Mesenchymal stem cell (in vitro differentiated cells and primary cell): ENCODE measurements at regions not wholly inside any gene's neighbourhood (a gene's known extent, or its start where the extent isn't known, plus 50 kb on each side); places are given as distances from the start of the nearest gene placed in this dataset.

Experiments used
- DNase-seq: peaks from one replicate; pipeline ENCODE4 v3.0.0-alpha.2; 2013
- H2AFZ ChIP-seq: one replicate; pipeline ENCODE4 v1.6.1; 2013; ENCODE audit warnings: low read depth, mild to moderate bottlenecking, control low read depth, inconsistent platforms, low read length, moderate library complexity
- H2AK5ac ChIP-seq: 2 replicates; pipeline ENCODE4 v1.6.1; 2013; ENCODE audit warnings: low read length, moderate library complexity, mild to moderate bottlenecking, inconsistent platforms; ENCODE audit not compliant: severe bottlenecking
- H2BK120ac ChIP-seq: one replicate; pipeline ENCODE4 v1.6.1; 2013; ENCODE audit warnings: low read depth, mild to moderate bottlenecking, inconsistent platforms, low read length, moderate library complexity
- H2BK12ac ChIP-seq, 2 experiments: one replicate each; pipeline ENCODE4 v1.6.1; 2013; ENCODE audit warnings: inconsistent platforms in 2 of 2, low read length in 2 of 2, mild to moderate bottlenecking in 2 of 2, moderate library complexity in 2 of 2, control low read depth in 1 of 2
- H2BK15ac ChIP-seq: one replicate; pipeline ENCODE4 v1.6.1; 2013; ENCODE audit warnings: mild to moderate bottlenecking, low read depth, inconsistent platforms; ENCODE audit not compliant: poor library complexity, severe bottlenecking
- H2BK5ac ChIP-seq: 2 replicates; pipeline ENCODE4 v1.6.1; 2013; ENCODE audit warnings: low read depth, mild to moderate bottlenecking, low read length, control low read depth, inconsistent platforms; ENCODE audit not compliant: poor library complexity, severe bottlenecking
- H3K14ac ChIP-seq, 2 experiments: one replicate each; pipeline ENCODE4 v1.6.1; 2013; ENCODE audit warnings: inconsistent platforms in 2 of 2, low read length in 2 of 2, control low read depth in 1 of 2, mild to moderate bottlenecking in 1 of 2, moderate library complexity in 1 of 2
- H3K18ac ChIP-seq, 2 experiments: one replicate each; pipeline ENCODE4 v1.6.1; 2013; ENCODE audit warnings: inconsistent platforms in 2 of 2, low read length in 2 of 2, control low read depth in 1 of 2, low read depth in 1 of 2, mild to moderate bottlenecking in 1 of 2
- H3K23ac ChIP-seq, 2 experiments: one replicate each; pipeline ENCODE4 v1.6.1; 2013; ENCODE audit warnings: inconsistent platforms in 2 of 2, low read length in 2 of 2, mild to moderate bottlenecking in 2 of 2, moderate library complexity in 2 of 2, control low read depth in 1 of 2
- H3K27ac ChIP-seq: 2 replicates; pipeline ENCODE4 v1.5.1; 2013; ENCODE audit warnings: mild to moderate bottlenecking, moderate library complexity, low read length, control low read depth, inconsistent platforms; ENCODE audit not compliant: poor library complexity, severe bottlenecking
- H3K27me3 ChIP-seq, 2 experiments: 2 replicates each; pipeline versions ENCODE4 v1.6.1 to v1.7.0; 2013; ENCODE audit warnings: low read length in 2 of 2, mild to moderate bottlenecking in 2 of 2, moderate library complexity in 2 of 2, control low read depth in 1 of 2, inconsistent platforms in 1 of 2; ENCODE audit not compliant: control insufficient read depth in 1 of 2, insufficient read depth in 1 of 2
- H3K36me3 ChIP-seq, 2 experiments: 2 replicates each; pipeline versions ENCODE4 v1.6.1 to v1.7.0; 2013; ENCODE audit warnings: low read length in 2 of 2, control low read depth in 1 of 2, inconsistent platforms in 1 of 2, low read depth in 1 of 2, mild to moderate bottlenecking in 1 of 2; ENCODE audit not compliant: insufficient read depth in 2 of 2, control insufficient read depth in 1 of 2
- H3K4ac ChIP-seq, 2 experiments: one replicate each; pipeline ENCODE4 v1.6.1; 2013; ENCODE audit warnings: inconsistent platforms in 2 of 2, low read length in 2 of 2, mild to moderate bottlenecking in 2 of 2, moderate library complexity in 2 of 2, control low read depth in 1 of 2, low read depth in 1 of 2
- H3K4me1 ChIP-seq: 2 replicates; pipeline ENCODE4 v1.6.1; 2013; ENCODE audit warnings: low read depth, low read length, control low read depth; ENCODE audit not compliant: control insufficient read depth, insufficient read depth
- H3K4me2 ChIP-seq: 2 replicates; pipeline ENCODE4 v1.6.1; 2013; ENCODE audit warnings: low read length, mild to moderate bottlenecking, inconsistent platforms; ENCODE audit not compliant: poor library complexity, severe bottlenecking
- H3K4me3 ChIP-seq, 2 experiments: 2 replicates each; pipeline versions ENCODE4 v1.5.1 to v1.7.0; 2013; ENCODE audit warnings: low read length in 2 of 2, mild to moderate bottlenecking in 2 of 2, control low read depth in 1 of 2, low read depth in 1 of 2; ENCODE audit not compliant: insufficient read depth in 1 of 2
- H3K79me1 ChIP-seq: replicated peaks from 2 replicates; pipeline ENCODE4 v1.6.1; 2013; ENCODE audit warnings: mild to moderate bottlenecking, control low read depth, low read length, inconsistent platforms; ENCODE audit not compliant: poor library complexity, severe bottlenecking
- H3K9ac ChIP-seq: 2 replicates; pipeline ENCODE4 v1.7.0; 2013; ENCODE audit warnings: mild to moderate bottlenecking, low read length, moderate library complexity
- H3K9me3 ChIP-seq: 2 replicates; pipeline ENCODE4 v1.7.0; 2013; ENCODE audit warnings: mild to moderate bottlenecking, low read length; ENCODE audit not compliant: control insufficient read depth
- H4K8ac ChIP-seq: one replicate; pipeline ENCODE4 v1.6.1; 2013; ENCODE audit warnings: inconsistent platforms, mild to moderate bottlenecking, low read length, moderate library complexity
- H4K91ac ChIP-seq: one replicate; pipeline ENCODE4 v1.6.1; 2013; ENCODE audit warnings: mild to moderate bottlenecking, low read length, inconsistent platforms
- WGBS: methylation state at CpG from one replicate; pipeline ENCODE4 v1.1.7; 2013; ENCODE audit warnings: mixed read lengths; 5-methylcytosine and 5-hydroxymethylcytosine counted together

DNA sequence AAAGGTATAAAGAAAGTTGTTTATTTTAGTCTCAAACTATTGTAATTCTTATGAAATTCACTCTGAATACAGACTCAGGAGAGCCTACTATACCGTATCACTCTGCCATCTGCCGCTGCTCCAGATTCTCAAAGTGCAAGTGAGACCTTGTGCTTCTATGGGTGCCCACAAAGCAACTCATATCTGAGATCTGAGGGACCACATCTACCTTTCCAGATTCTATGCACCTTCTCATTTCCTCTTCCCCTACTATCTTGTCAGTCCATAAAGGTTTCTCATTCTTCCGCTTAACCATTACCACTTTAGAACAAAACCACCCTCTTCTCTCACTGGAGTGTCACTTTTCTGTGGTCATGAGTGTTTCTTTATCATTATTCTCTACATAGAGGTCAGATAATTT, 1236.9 kb downstream of the DIAPH3 start:
- no peak overlapping the region for H3K4ac ChIP-seq
- no peak overlapping the region for H2AFZ ChIP-seq
- no peak overlapping the region for H3K9ac ChIP-seq
- H3K27ac ChIP-seq = no peak overlapping the region
- H3K79me1 ChIP-seq = no peaks in the 10 kb centered on the region
- no peak overlapping the region for H4K8ac ChIP-seq
- no peak overlapping the region for H3K23ac ChIP-seq
- peaks cover 15% of the 10 kb centered on the region for H3K9me3 ChIP-seq
- no peak overlapping the region for H2BK12ac ChIP-seq
- H2BK5ac ChIP-seq = no peak overlapping the region
- no peak overlapping the region for H2BK15ac ChIP-seq
- DNase-seq = no peak
- no peak overlapping the region for H3K4me3 ChIP-seq
- no peak overlapping the region for H2BK120ac ChIP-seq
- H3K27me3 ChIP-seq = no peaks in the 10 kb centered on the region
- H3K4me1 ChIP-seq = no peaks in the 10 kb centered on the region
- no peak overlapping the region for H3K14ac ChIP-seq
- H3K18ac ChIP-seq = no peak overlapping the region
- H3K4me2 ChIP-seq = no peak overlapping the region
- H3K36me3 ChIP-seq = no peaks in the 10 kb centered on the region
- 100% methylated on average over 2 of the region's 3 CpGs for WGBS
- H2AK5ac ChIP-seq = no peak overlapping the region
- no peak overlapping the region for H4K91ac ChIP-seq

- Histone ChIP-seq H3K27ac (no peak overlapping the region), H3K36me3 (no peaks in the 10 kb centered on the region), H3K14ac (no peak overlapping the region), H3K4ac (no peak overlapping the region), H4K8ac (no peak overlapping the region), H2BK15ac (no peak overlapping the region), H3K9ac (no peak overlapping the region), H2AFZ (no peak overlapping the region), H4K91ac (no peak overlapping the region), H3K4me1 (no peaks in the 10 kb centered on the region), H2AK5ac (no peak overlapping the region), H3K4me2 (no peak overlapping the region), H3K4me3 (no peak overlapping the region), H3K23ac (no peak overlapping the region), H3K27me3 (no peaks in the 10 kb centered on the region), H2BK12ac (no peak overlapping the region), H3K79me1 (no peaks in the 10 kb centered on the region), H3K9me3 (peaks cover 9% of the 10 kb centered on the region), H2BK5ac (no peak overlapping the region), H3K18ac (no peak overlapping the region), H2BK120ac (no peak overlapping the region)
- no peak for DNase-seq
These were observed 1230.3 kb downstream of the DIAPH3 start for GRCh38 chr13:58933475-58933874.

DNA sequence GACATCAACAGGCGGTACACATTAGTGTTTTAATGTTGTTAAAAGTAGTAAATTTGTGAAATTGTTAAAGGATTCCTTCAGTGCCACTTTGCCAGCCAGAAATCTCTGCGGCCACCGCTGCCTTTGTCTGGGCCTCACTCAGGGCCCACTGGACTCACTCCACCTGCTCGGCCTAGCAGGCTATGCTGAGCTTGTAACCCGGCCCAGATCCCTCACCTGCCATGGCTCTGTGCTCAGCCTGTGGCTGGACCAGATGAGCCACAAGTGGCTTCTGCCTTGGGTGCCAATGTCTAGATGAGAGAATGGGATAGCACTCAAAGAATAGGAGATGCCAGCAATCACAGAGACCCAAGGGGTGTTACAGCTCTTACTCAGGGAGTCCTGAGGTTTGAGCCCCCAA, 1228.0 kb downstream of the DIAPH3 start:
- Histone ChIP-seq H3K4me2 (no peak overlapping the region), H3K27ac (no peak overlapping the region), H2BK5ac (no peak overlapping the region), H4K8ac (no peak overlapping the region), H3K36me3 (no peaks in the 10 kb centered on the region), H4K91ac (no peak overlapping the region), H3K4me3 (no peak overlapping the region), H2AK5ac (no peak overlapping the region), H3K23ac (no peak overlapping the region), H2BK120ac (no peak overlapping the region), H3K18ac (no peak overlapping the region), H3K4me1 (no peaks in the 10 kb centered on the region), H2BK12ac (no peak overlapping the region), H3K27me3 (no peaks in the 10 kb centered on the region), H3K9me3 (peaks cover 6% of the 10 kb centered on the region), H3K14ac (no peak overlapping the region), H3K9ac (no peak overlapping the region), H3K4ac (no peak overlapping the region), H2BK15ac (no peak overlapping the region), H2AFZ (no peak overlapping the region), H3K79me1 (no peaks in the 10 kb centered on the region)
- 94% methylated on average over 5 of the region's 5 CpGs for WGBS
- DNase-seq = no peak

- H2AFZ ChIP-seq = no peak overlapping the region
- no peak overlapping the region for H3K23ac ChIP-seq
- H2BK120ac ChIP-seq = no peak overlapping the region
- no peak overlapping the region for H2BK12ac ChIP-seq
- H3K4ac ChIP-seq = no peak overlapping the region
- no peak overlapping the region for H2BK5ac ChIP-seq
- no peak overlapping the region for H4K91ac ChIP-seq
- peak; percentile 32 for DNase-seq
- no peaks in the 10 kb centered on the region for H3K27me3 ChIP-seq
- no peak overlapping the region for H4K8ac ChIP-seq
- H3K18ac ChIP-seq = no peak overlapping the region
- 83% methylated on average over 1 of the region's 1 CpG for WGBS
- no peak overlapping the region for H3K4me2 ChIP-seq
- no peaks in the 10 kb centered on the region for H3K4me1 ChIP-seq
- H3K9ac ChIP-seq = no peak overlapping the region
- no peaks in the 10 kb centered on the region for H3K36me3 ChIP-seq
- H3K14ac ChIP-seq = no peak overlapping the region
- H3K4me3 ChIP-seq = no peak overlapping the region
- H2BK15ac ChIP-seq = no peak overlapping the region
- peaks cover 34% of the 10 kb centered on the region for H3K9me3 ChIP-seq
- H3K79me1 ChIP-seq = no peaks in the 10 kb centered on the region
- no peak overlapping the region for H3K27ac ChIP-seq
- no peak overlapping the region for H2AK5ac ChIP-seq
These were observed 1217.5 kb downstream of the DIAPH3 start for GRCh38 chr13:58946274-58946673.
